ENCODE measurements at regions not wholly inside any gene's neighbourhood (a gene's known extent, or its start where the extent isn't known, plus 50 kb on each side); places are given as distances from the start of the nearest gene placed in this dataset.

- Histone ChIP-seq H3K4me2 (ENCODE audit: insufficient read depth, low read length) (no peak overlapping the region), H3K27ac (ENCODE audit: extremely low read depth, low read depth, low read length) (no peak overlapping the region), H3K79me2 (ENCODE audit: control insufficient read depth, insufficient read depth, low read length) (no peaks in the 10 kb centered on the region), H3K36me3 (ENCODE audit: control insufficient read depth, insufficient read depth, low read length) (no peaks in the 10 kb centered on the region), H3K4me3 (no peak overlapping the region), H2AFZ (ENCODE audit: low read depth, low read length) (no peak overlapping the region), H4K20me1 (replicated peaks; ENCODE audit: control insufficient read depth, insufficient read depth, low read length) (no peaks in the 10 kb centered on the region), H3K9ac (ENCODE audit: insufficient read depth in 1 of 2, low read depth in 2 of 2, low read length in 2 of 2) (no peak overlapping the region), H3K4me1 (replicated peaks in 1 of 2; ENCODE audit: control insufficient read depth in 2 of 2, insufficient read depth in 2 of 2, low read length in 2 of 2) (no peaks in the 10 kb centered on the region), H3K9me3 (replicated peaks; ENCODE audit: control insufficient read depth, insufficient read depth, low read depth, low read length) (no peaks in the 10 kb centered on the region), H3K27me3 (ENCODE audit: control insufficient read depth in 2 of 2, insufficient read depth in 2 of 2, low read length in 2 of 2) (peaks cover 0 to 6% of the 10 kb centered on the region in 2 experiments; a peak in 1 of 5 replicates), H3K9me1 (ENCODE audit: control insufficient read depth, insufficient read depth, low read length) (no peaks in the 10 kb centered on the region)
- intact Hi-C loops (cut with micrococcal nuclease) (no loop called here), in situ Hi-C loops (cut with MboI) (no loop called here)
- ChIA-PET POLR2A (no interaction called here), CTCF (ENCODE audit: low intra/inter-chr PET ratio) (no interaction called here)
- 0% methylated on average over 3 of the region's 3 CpGs for WGBS (ENCODE audit: insufficient coverage, low coverage, missing lambda C conversion rate)
- FAIRE-seq (no peak), ATAC-seq (no peak), DNase-seq (ENCODE audit: extremely low read depth in 1 of 4, low spot score in 3 of 4) (no peak)
- BruUV-seq (replicated peaks): no TSS peak
- TF ChIP-seq ARNT (IDR thresholded peaks at IDR 0.05) (no peak), NFYB (IDR thresholded peaks at IDR 0.05; ENCODE audit: extremely low read depth, insufficient read length) (no peak), MITF (IDR thresholded peaks at IDR 0.05) (no peak), SRF (CRISPR knock-in tag; IDR thresholded peaks at IDR 0.05) (no peak), KAT2B (IDR thresholded peaks at IDR 0.05; ENCODE audit: low read depth, low read length) (no peak), ZBTB1 (CRISPR knock-in tag; IDR thresholded peaks at IDR 0.05; ENCODE audit: borderline replicate concordance, low read depth) (no peak), SRSF9 (IDR thresholded peaks at IDR 0.05; ENCODE audit: borderline replicate concordance, low read depth, low read length) (no peak), SNRNP70 (optimal IDR thresholded peaks at IDR 0.05; ENCODE audit: low read depth, low read length) (no peak), RHOXF2B (CRISPR knock-in tag; conservative IDR thresholded peaks at IDR 0.05) (no peak), ZNF655 (CRISPR knock-in tag; IDR thresholded peaks at IDR 0.05) (no peak), GTF2E2 (tag; IDR thresholded peaks at IDR 0.05) (no peak), NCOA2 (IDR thresholded peaks at IDR 0.05; ENCODE audit: partially characterized antibody in 2 of 2) (no peak)
Observed at GRCh38 chr1:34476371-34476770, 278.5 kb upstream of the GJB5 start.

Measured in K562 (cell line).